Naive B cell (primary cell): ENCODE measurements at regions not wholly inside any gene's neighbourhood (a gene's known extent, or its start where the extent isn't known, plus 50 kb on each side); places are given as distances from the start of the nearest gene placed in this dataset.
A peak's percentile ranks its signal among the peaks of the same experiment; 100 is the strongest.

Experiments
- ATAC-seq, 2 donors: fragments of 150-1000 bp; cut with Tn5 transposase; 2 replicates each; pipeline ENCODE4 v1.10.0; 2021; ENCODE audit warnings: low read depth in 2 of 2, mild to moderate bottlenecking in 2 of 2, moderate library complexity in 2 of 2
- DNase-seq: peaks from one replicate; pipeline ENCODE4 v3.0.0; 2022
- H3K27ac Mint-ChIP-seq, 6 donors: one replicate each; pipeline ENCODE4 v1.8.0; 2020 to 2022; ENCODE audit warnings: mild to moderate bottlenecking in 6 of 6, mixed read lengths in 6 of 6, moderate library complexity in 5 of 6, inconsistent platforms in 2 of 6
- H3K27me3 Mint-ChIP-seq, 3 donors: one replicate each; pipeline ENCODE4 v1.8.0; 2021 to 2022; ENCODE audit warnings: mixed read lengths in 3 of 3, mild to moderate bottlenecking in 1 of 3
- H3K36me3 Mint-ChIP-seq, 2 donors: one replicate each; pipeline ENCODE4 v1.8.0; 2020 to 2022; ENCODE audit warnings: mixed read lengths in 2 of 2, inconsistent platforms in 1 of 2, mild to moderate bottlenecking in 1 of 2
- H3K4me1 Mint-ChIP-seq, 3 donors: one replicate each; pipeline ENCODE4 v1.8.0; 2020 to 2022; ENCODE audit warnings: mixed read lengths in 3 of 3, inconsistent platforms in 1 of 3, mild to moderate bottlenecking in 1 of 3, moderate library complexity in 1 of 3
- H3K4me3 Mint-ChIP-seq, 8 donors: one replicate each; pipeline ENCODE4 v1.8.0; 2020 to 2022; ENCODE audit warnings: mild to moderate bottlenecking in 8 of 8, mixed read lengths in 8 of 8, moderate library complexity in 8 of 8, inconsistent platforms in 2 of 8
- H3K9me3 Mint-ChIP-seq, 7 donors: one replicate each; pipeline ENCODE4 v1.8.0; 2020 to 2022; ENCODE audit warnings: mixed read lengths in 7 of 7, mild to moderate bottlenecking in 5 of 7, inconsistent platforms in 2 of 7, moderate library complexity in 1 of 7

DNA sequence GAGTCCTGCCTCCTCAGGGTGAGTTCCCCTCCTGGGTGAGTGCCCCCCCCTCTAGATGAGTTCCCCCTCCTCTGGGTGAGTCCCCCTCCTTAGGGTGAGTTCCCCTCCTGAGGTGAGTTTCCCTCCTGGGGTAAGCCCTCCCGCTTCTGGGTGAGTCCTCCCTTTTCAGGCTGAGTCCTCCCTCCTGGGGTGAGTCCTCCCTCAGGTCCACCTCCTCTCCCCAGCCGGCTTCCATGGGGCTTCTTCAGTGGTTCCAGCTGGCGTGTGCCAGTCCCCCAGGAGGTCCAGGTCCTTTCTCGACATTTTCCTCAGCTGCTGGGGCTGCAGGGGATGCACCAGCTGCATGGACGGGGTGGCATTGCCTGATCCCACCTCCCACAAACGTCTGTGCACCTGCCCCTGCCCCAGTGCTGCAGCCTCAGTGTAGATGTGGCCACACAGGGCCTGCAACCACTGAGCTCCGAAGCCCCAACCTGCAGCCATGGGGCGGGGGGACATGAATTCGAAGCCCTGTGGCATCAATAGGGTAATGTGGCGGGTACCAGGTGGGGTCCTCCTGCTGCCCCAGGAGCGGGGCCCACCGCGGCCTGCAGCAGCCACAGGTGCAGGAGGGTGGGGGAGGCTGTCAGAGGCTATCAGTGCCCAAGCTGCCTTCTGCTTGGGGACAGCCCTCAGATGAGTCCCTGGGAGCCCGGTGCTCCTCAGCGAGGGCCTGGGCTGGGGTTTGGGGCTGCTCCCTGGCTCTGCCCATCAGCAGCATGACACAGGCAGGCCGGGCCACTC is 101.3 kb upstream of the FGF3 start:
- Mint-ChIP-seq H3K4me1 (peaks cover 9 to 21% (median 10%) of the 10 kb centered on the region in 3 donors), H3K9me3 (peaks cover 0 to 7% (median 1%) of the 10 kb centered on the region in 7 donors), H3K36me3 (peaks cover 0 to 14% of the 10 kb centered on the region in 2 donors), H3K4me3 (no peak overlapping the region), H3K27ac (no peak overlapping the region), H3K27me3 (peaks cover 24 to 77% (median 71%) of the 10 kb centered on the region in 3 donors)
- DNase-seq (no peak), ATAC-seq (no peak)

DNA sequence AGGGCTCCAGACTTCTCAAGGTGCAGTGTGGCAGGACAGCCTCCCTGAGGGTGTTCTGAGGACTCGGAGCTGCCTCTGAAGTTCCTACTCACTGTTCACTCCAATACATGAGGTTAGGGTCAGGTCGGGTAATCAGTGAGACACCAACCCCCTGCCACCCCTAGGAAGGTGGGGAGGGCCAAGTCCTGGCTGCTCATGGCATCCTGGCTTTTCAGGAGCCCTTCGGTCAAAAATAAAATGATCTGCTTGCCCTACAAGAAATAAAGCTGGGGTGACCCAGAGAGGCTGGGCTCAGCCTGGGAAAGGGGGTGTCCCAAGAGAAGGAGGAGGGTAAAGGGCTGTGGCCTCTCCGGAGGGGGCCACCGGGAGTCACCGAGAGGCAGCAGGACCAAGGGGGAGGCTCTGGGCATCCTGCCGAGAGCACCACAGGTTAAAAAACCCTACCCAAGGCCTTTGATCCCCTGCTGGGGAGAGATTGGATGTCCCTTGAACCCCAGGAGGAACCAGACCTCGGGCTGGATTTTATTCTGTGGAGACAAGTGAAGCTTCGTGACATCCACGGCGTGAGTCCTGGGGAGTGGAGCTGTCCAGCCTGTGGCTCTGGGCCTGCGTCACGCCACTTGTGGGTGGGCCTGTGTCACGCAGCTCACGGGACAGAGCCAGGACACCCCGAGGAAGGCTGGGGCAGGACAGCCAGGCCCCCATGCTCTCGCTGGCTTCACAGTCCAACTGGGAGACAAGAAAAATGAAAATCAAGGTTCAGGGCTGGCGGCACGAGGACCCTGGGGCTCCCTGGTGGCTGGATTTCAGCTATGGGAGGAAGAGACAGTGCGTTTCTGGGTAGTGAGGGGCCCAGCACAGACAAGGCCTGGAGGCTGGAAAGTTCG is 102.2 kb upstream of the FGF3 start:
- ATAC-seq (no peak), DNase-seq (no peak)
- Mint-ChIP-seq H3K9me3 (peaks cover 0 to 7% (median 1%) of the 10 kb centered on the region in 7 donors), H3K36me3 (peaks cover 0 to 14% of the 10 kb centered on the region in 2 donors), H3K4me3 (peak overlapping the region in 2 of 8 donors; percentile 31 to 58), H3K4me1 (peaks cover 14 to 25% (median 15%) of the 10 kb centered on the region in 3 donors), H3K27ac (peak overlapping the region in 2 of 6 donors; percentile 19 to 50), H3K27me3 (peaks cover 29 to 80% (median 75%) of the 10 kb centered on the region in 3 donors)

- H3K27me3 Mint-ChIP-seq = peaks cover 34 to 78% (median 75%) of the 10 kb centered on the region in 3 donors
- peaks cover 0 to 9% of the 10 kb centered on the region in 2 donors for H3K36me3 Mint-ChIP-seq
- DNase-seq (no peak), ATAC-seq (no peak)
- peak overlapping the region in 2 of 6 donors; percentile 19 to 50 for H3K27ac Mint-ChIP-seq
- H3K9me3 Mint-ChIP-seq = peaks cover 0 to 5% (median 0%) of the 10 kb centered on the region in 7 donors
- peak overlapping the region in 2 of 8 donors; percentile 31 to 58 for H3K4me3 Mint-ChIP-seq
- peaks cover 14 to 25% (median 15%) of the 10 kb centered on the region in 3 donors for H3K4me1 Mint-ChIP-seq
Observed at GRCh38 chr11:69922015-69922595, 102.9 kb upstream of the FGF3 start.

- ATAC-seq (no peak), DNase-seq (no peak)
- Mint-ChIP-seq H3K27ac (no peak overlapping the region), H3K36me3 (peaks cover 0 to 3% of the 10 kb centered on the region in 2 donors), H3K27me3 (peaks cover 39 to 77% (median 75%) of the 10 kb centered on the region in 3 donors), H3K4me1 (peaks cover 14 to 25% (median 15%) of the 10 kb centered on the region in 3 donors), H3K9me3 (peaks cover 0 to 3% (median 0%) of the 10 kb centered on the region in 7 donors), H3K4me3 (no peak overlapping the region)
Observed at GRCh38 chr11:69922596-69923111, 103.4 kb upstream of the FGF3 start.

- no peaks in the 10 kb centered on the region for H3K36me3 Mint-ChIP-seq
- ATAC-seq (no peak), DNase-seq (no peak)
- peaks cover 0 to 3% (median 0%) of the 10 kb centered on the region in 7 donors for H3K9me3 Mint-ChIP-seq
- no peak overlapping the region for H3K4me3 Mint-ChIP-seq
- H3K4me1 Mint-ChIP-seq = peaks cover 14 to 25% (median 15%) of the 10 kb centered on the region in 3 donors
- peaks cover 41 to 76% (median 74%) of the 10 kb centered on the region in 3 donors for H3K27me3 Mint-ChIP-seq
- H3K27ac Mint-ChIP-seq = peak overlapping the region in 1 of 6 donors; percentile 32
Observed at GRCh38 chr11:69923196-69923595, 104.0 kb upstream of the FGF3 start.

DNA sequence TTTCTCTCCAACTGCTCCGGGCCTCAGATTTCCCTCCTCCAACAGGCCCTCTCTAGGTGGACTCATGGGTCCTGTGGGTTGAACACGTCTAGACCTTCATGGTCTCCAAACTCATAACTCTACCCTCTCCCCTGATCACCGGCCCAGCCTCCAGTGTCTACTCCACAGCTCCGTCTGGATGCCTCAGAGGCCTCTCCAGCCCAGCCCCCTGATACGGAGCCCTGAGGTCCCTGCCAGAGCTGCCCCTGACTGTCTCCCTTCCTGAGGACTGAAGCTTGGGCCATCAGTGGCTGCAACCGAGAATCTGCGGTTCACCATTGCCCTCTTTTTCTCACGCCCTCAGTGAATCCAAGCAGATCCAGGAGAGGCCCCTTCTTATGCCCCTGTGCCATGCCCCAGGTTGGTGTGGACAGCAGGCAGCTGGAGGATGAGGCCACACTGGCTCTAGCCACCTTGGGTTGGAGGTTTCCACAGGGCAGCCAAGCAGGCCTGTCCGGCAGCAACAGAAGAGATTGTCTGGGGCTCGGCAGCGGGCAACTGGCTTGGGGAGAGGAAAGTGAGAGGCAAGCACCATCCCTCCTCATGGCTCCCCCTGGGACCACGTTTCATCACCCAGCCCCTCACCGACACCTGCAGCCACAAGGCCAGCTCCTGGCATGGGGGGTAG is 104.6 kb upstream of the FGF3 start:
- peaks cover 41 to 77% (median 74%) of the 10 kb centered on the region in 3 donors for H3K27me3 Mint-ChIP-seq

DNA sequence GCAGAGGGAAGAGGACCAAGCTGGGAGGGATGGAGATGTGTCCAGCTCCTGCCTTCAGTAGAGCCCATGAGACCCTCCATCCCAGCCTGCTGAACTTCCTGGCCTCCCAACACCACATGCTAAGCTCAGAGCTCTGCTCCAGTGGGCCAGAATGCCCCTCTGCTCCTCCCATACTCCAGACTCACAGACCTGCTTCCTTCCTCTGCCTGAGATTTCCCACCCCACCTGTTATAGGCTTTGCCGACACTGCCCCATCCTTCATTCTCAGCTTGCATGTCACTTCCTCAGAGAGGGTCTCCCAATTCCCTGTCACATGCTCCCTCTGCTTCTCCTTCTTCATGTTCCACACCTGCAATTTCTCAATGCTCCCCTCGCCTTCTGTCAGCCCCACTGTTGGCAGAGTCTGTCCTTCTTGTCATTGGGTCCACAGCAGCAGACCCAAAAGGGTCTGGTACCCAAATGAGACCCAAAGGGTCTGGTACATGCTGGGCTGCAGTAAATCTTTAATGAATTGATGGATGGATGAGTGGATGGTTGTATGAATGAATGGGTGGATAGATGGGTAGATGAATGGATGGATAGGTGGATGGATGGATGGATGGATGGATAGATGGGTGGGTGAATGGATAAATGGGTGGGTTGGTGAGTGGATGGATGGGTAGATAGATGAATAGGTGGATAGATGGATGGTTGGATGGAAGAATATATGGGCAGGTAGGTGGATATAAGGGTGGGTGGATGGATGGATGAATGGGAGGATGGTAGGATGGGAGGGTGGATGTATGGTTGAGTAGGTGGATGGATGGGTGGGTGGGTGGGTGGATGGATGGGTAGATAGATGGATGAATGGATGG is 105.3 kb upstream of the FGF3 start:
- Mint-ChIP-seq H3K9me3 (peaks cover 0 to 3% (median 0%) of the 10 kb centered on the region in 7 donors), H3K4me1 (peaks cover 14 to 21% (median 15%) of the 10 kb centered on the region in 3 donors), H3K27me3 (peaks cover 44 to 75% (median 75%) of the 10 kb centered on the region in 3 donors), H3K36me3 (no peaks in the 10 kb centered on the region), H3K27ac (peak overlapping the region in 2 of 6 donors; percentile 3 to 28), H3K4me3 (no peak overlapping the region)
- no peak for ATAC-seq
- DNase-seq = no peak

More for the DNA sequence above, 104.6 kb upstream of the FGF3 start:
- ATAC-seq (no peak), DNase-seq (no peak)
- peaks cover 14 to 25% (median 15%) of the 10 kb centered on the region in 3 donors for H3K4me1 Mint-ChIP-seq
- no peaks in the 10 kb centered on the region for H3K36me3 Mint-ChIP-seq
- H3K27ac Mint-ChIP-seq = no peak overlapping the region
- no peak overlapping the region for H3K4me3 Mint-ChIP-seq
- peaks cover 0 to 2% (median 0%) of the 10 kb centered on the region in 7 donors for H3K9me3 Mint-ChIP-seq

- Mint-ChIP-seq H3K36me3 (no peaks in the 10 kb centered on the region), H3K4me3 (peak overlapping the region in 6 of 8 donors; percentile 10 to 75 (median 64)), H3K4me1 (peaks cover 14 to 18% (median 15%) of the 10 kb centered on the region in 3 donors), H3K9me3 (peaks cover 0 to 3% (median 0%) of the 10 kb centered on the region in 7 donors), H3K27ac (peak overlapping the region in 4 of 6 donors; percentile 16 to 66 (median 64)), H3K27me3 (peaks cover 46 to 81% (median 77%) of the 10 kb centered on the region in 3 donors)
- DNase-seq (no peak), ATAC-seq (peak; percentile 83 to 87)
Observed at GRCh38 chr11:69925366-69926196, 106.4 kb upstream of the FGF3 start.

GRCh38 chr11:69926376-69927050 is 107.3 kb upstream of the FGF3 start:
- DNase-seq (no peak), ATAC-seq (no peak)
- Mint-ChIP-seq H3K36me3 (no peaks in the 10 kb centered on the region), H3K27ac (no peak overlapping the region), H3K4me3 (no peak overlapping the region), H3K4me1 (peaks cover 14 to 18% (median 15%) of the 10 kb centered on the region in 3 donors), H3K27me3 (peaks cover 46 to 85% (median 77%) of the 10 kb centered on the region in 3 donors), H3K9me3 (peaks cover 0 to 3% (median 0%) of the 10 kb centered on the region in 7 donors)

GRCh38 chr11:69928121-69928520 is 108.9 kb upstream of the FGF3 start:
- H3K27me3 Mint-ChIP-seq = peaks cover 47 to 82% (median 66%) of the 10 kb centered on the region in 3 donors

More at GRCh38 chr11:69928121-69928520, 108.9 kb upstream of the FGF3 start:
- H3K4me3 Mint-ChIP-seq = no peak overlapping the region
- H3K4me1 Mint-ChIP-seq = peaks cover 14 to 18% (median 15%) of the 10 kb centered on the region in 3 donors
- ATAC-seq = no peak
- no peak for DNase-seq
- no peaks in the 10 kb centered on the region for H3K36me3 Mint-ChIP-seq
- H3K9me3 Mint-ChIP-seq = peaks cover 0 to 1% (median 0%) of the 10 kb centered on the region in 7 donors
- no peak overlapping the region for H3K27ac Mint-ChIP-seq
